Eye (tissue), 1 donor: ENCODE measurements at regions not wholly inside any gene's neighbourhood (a gene's known extent, or its start where the extent isn't known, plus 50 kb on each side); places are given as distances from the start of the nearest gene placed in this dataset.
"Not testable (repeated sequence)": the region's sequence is repeated elsewhere in the genome, so short reads cannot be mapped to it uniquely, and the experiment has no call there.

ENCODE experiments used
- DNase-seq: peaks from one replicate; pipeline ENCODE4 v3.0.0-alpha.2; 2015

DNA sequence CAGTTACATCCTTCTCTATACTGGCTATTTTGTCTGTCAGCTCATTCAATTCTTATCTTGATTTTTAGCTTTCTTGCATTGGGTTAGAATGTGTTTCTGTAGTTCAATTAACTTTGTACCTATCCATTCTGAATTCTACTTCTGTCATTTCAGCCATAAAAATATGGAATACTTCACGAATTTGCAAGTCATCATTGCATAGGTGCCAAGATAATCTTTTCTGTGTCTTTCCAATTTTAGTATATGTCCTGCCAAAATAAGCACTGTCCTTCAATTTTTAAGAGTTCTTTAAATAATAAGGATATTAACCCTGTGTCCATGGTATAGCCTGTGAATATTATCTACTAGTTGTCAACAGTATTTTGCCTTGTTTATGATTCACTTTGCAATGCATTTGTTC lies 665.7 kb upstream of the MDGA2 start:
- DNase-seq, result no peak

- DNase-seq, result no peak
Measured at GRCh38 chr14:48333221-48333920, 658.0 kb upstream of the MDGA2 start.

- no peak for DNase-seq
Measured at GRCh38 chr14:48331421-48331820, 656.0 kb upstream of the MDGA2 start.

- DNase-seq, result no peak
Measured at GRCh38 chr14:48325486-48325885, 650.1 kb upstream of the MDGA2 start.

- no peak for DNase-seq
Measured at GRCh38 chr14:48323665-48324064, 648.3 kb upstream of the MDGA2 start.

DNA sequence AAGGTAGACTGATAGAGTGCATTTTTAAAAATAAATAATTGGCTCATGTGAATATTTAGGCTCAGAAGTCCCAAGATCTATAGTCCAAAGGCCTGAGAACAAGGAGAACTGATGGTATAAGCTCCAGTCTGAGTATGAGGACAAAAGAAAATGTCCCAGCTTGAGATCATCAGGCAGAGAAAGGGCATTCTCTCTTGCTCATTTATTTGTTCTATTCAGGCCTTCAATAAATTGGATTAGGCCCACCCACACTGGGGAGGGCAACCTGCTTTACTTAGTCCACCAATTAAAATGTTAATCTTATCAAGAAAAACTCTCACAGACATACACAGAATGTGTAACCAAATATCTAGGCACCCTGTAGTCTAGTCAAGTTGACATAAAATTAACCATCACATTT lies 644.4 kb upstream of the MDGA2 start:
- DNase-seq, result no peak

DNA sequence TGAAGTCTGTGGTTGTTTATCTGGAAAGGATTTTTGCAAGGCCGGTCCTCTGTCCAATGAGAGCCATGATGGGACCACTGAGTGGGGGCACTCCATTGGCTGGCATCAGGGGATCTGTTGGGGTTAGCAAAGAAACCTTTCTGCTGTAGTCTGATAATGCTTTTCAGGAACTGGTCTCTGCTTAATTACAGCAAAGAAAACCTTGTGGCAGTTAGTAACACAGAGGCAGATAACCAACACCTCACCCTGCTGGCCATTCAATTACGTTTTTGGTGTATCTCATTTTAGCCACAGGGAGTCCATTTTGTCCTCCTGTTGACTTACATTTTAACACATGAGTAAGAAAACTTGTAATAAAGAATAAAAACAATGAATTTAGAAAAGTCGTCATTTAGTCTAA lies 629.3 kb upstream of the MDGA2 start:
- DNase-seq, result no peak

- no peak for DNase-seq
Measured at GRCh38 chr14:48289701-48290100, 614.3 kb upstream of the MDGA2 start.

DNA sequence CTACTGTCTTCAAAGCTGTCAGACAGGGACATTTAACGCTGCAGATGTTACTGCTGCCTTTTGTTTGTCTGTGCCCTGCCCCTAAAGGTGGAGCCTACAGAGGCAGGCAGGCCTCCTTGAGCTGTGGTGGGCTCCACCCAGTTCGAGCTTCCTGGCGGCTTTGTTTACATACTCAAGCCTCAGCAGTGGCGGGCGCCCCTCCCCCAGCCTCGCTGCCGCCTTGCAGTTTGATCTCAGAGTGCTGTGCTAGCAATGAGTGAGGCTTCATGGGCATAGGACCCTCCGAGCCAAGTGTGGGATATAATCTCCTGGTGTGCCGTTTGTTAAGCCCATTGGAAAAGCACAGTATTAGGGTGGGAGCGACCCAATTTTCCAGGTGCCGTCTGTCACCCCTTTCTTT lies 609.8 kb upstream of the MDGA2 start:
- DNase-seq, result not testable (repeated sequence)

DNA sequence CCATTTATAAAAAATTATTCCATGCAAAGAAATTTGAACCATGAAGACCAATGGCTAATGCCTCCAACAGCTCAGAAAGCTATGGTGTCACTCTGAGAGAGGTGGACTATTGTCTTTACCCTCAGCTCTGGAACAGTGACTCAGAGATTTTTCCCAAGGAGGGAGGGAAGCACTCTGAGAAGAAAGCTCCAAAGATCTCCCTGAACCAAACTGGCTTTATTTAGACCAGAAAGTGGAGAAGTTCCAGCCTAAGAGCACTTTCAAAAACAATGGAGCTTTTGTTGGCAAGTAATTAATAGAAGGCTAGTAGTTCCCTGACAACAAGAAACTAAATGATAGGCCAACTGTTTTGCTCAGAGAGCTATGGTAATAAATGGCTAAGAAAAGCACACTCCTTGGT lies 599.9 kb upstream of the MDGA2 start:
- DNase-seq, result no peak

DNA sequence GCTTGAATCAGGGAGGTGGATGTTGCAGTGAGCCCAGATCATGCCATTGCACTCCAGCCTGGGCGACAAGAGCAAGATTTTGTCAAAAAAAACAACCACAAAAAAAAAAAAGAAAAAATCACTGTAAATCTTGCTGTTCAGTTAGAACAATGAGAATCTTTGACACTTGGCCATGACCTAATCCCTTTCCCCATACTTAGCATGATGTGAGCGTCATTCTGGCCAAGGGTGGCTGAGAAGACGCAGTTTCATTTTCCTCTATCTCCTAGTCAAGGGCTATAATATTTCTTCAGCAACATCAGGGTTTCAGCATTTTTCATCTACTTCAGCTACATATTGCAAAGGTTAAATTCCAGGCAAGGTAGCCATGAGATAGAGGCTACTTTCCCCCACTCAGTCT lies 599.4 kb upstream of the MDGA2 start:
- no peak for DNase-seq

DNA sequence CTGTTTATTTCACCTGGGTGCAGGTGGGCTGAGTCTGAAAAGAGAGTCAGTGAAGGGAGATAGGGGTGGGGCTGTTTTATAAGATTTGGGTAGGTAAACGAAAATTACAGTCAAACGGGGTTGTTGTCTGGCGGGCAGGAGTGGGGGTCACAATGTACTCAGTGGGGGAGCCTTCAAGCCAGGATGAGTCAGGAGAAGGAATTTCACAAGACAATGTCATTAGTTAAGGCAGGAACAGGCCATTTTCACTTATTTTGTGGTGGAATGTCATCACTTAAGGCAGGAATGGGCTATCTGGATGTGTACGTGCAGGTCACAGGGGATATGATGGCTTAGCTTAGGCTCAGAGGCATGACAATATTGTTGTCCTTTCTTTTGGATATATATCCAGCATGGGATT lies 592.5 kb upstream of the MDGA2 start:
- DNase-seq, result not testable (repeated sequence)

GRCh38 chr14:48266201-48266600 lies 590.8 kb upstream of the MDGA2 start:
- DNase-seq, result not testable (repeated sequence)

DNA sequence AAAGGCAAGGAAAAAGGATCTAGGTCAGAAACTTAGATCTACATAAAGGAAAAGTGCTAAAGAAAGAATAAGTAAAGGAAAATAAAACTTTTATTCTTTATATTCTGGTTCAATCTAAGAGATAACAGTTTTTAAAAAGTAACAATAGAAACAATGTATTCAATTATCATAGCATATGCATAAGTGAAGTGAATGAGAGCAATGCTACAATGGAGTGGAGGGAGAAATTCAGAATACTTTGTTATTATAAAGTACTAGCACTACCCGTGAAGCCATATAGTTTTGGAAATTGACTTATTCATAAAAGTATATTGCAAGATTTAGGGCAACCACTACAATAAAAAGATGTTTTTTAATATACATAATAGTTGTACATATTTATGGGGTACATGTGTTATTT lies 586.0 kb upstream of the MDGA2 start:
- no peak for DNase-seq

- DNase-seq, result not testable (repeated sequence)
Measured at GRCh38 chr14:48260394-48261295, 585.2 kb upstream of the MDGA2 start.

- not testable (repeated sequence) for DNase-seq
Measured at GRCh38 chr14:48259876-48260275, 584.5 kb upstream of the MDGA2 start.

DNA sequence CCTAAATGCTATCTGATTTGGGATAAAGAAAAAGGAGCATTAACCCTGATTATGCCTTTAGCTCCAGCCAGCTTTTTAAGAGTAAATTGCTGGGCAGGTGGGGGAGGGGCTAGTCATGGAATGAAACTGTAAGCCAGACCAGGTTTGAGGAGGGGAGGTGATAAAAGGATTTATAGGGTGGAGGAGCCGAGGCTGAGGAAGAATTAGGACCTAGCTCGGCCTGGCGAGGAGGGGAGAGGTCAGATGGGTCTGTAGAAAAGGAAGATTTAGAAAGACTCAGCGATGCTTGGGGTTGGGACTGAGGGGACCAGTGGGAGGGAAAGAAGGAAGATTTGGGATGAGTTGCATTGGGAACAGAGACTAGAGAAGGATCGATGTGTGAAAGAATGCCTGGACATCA lies 583.8 kb upstream of the MDGA2 start:
- DNase-seq, result not testable (repeated sequence)

DNA sequence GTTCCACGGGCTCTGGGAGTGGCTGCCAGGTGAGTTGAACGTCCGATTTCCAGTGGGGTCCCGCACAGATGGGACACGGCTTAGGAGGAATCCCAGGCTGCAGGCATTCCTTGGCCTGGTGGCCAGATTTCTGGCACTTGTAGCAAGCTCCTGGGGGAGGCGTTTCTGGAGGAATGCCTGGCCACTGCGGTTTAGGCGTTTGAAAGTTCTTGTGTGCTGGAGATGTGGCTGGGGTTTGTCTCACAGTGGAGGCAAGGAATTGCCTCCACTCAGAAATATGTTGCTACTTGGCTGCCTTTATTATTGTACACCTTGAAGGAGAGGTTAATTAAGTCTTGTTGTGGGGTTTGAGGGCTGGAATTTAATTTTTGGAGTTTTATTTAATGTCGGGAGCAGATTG lies 583.3 kb upstream of the MDGA2 start:
- DNase-seq, result not testable (repeated sequence)

GRCh38 chr14:48253020-48253419 lies 577.6 kb upstream of the MDGA2 start:
- DNase-seq, result no peak

GRCh38 chr14:48251290-48251689 lies 575.9 kb upstream of the MDGA2 start:
- DNase-seq, result no peak

DNA sequence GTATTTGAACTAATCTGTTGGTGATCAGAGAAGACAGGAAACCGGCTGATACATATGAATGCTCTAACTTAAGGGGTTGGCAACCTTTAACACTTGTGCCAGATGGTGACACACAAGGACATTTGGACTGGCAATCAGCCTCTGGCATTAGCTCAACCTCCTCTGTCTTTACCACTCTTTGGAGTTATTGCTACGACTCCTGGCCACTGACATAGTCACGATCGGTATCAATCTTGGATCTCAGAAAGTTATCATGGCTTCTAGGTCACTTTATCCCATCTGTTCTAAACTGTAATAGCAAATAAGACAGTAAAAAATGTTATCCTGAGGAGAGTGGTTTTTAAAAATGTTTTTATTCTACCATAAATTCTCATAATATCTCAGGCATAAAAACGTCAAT lies 575.2 kb upstream of the MDGA2 start:
- DNase-seq, result no peak

DNA sequence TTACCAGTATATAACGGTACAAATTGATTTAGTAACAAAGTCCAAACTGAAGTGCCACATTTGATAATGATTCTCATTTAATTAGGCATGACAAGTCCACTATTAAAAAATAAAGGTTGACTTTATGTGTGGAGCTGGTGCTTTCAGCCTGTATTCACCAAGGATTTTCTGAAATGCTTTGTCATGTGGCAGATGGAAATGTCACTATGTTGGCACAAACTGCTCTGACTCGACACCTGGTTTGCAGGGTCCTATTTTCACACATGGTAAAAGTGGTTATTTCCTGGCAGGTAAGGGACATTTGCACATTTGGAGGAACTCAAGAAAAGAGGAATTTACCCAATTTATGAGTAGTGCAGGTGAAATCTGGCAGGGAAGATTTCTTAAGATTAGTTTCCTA lies 572.6 kb upstream of the MDGA2 start:
- DNase-seq, result peak; percentile 1

- no peak for DNase-seq
Measured at GRCh38 chr14:48243900-48244299, 568.5 kb upstream of the MDGA2 start.

GRCh38 chr14:48229091-48229490 lies 553.7 kb upstream of the MDGA2 start:
- DNase-seq, result no peak
